HG02840 (cell line): ENCODE measurements at regions not wholly inside any gene's neighbourhood (a gene's known extent, or its start where the extent isn't known, plus 50 kb on each side); places are given as distances from the start of the nearest gene placed in this dataset.
A peak's percentile ranks its signal among the peaks of the same experiment; 100 is the strongest.

Experiments
- ATAC-seq: cut with Tn5 transposase; IDR thresholded peaks from one replicate; pipeline ENCODE4 v1.9.1; 2021; ENCODE audit warnings: mild to moderate bottlenecking, moderate library complexity, moderate number of reproducible peaks; ENCODE audit not compliant: unreplicated experiment, low FRiP score

DNA sequence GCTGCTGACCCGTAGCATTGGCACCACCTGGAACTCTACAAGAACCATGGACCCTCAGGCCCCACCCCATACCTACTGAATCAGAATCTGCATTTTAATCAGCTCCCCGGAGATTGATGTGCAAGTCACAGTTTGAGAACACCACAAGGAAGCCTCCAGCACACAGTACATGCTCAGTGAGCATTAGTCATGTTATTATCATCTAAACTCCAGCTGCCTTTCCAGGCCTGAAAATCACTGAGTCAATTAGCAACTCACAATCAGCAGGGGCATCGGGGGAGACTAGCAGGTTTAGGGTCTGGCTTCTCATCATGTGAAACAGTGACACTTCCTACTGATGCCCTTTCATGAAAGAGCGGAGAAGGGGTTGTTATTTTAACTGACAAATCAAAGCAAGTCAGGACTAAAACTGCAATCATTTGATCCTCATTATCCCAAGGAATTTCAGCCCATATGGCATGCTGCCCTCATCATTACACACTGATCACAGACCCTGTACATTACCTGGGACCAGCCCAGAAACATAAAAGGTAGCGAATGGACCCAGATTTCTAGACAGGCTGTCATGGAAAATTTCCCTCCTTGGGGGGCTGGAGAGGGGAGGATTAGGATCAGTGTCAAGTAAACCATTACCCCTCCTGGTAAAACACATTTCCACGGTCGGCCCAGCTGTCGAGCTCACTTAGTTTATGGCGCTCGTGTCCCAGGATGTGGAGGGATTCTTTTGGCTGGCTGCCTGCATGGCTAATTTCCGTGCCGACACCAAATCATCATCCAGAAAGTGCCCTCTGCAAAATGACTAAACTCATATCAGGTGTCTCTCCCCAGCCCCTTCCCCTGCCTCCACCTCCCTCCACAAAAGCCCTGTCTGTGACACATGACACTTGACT, 122.8 kb downstream of the PRLHR start:
- no peak for ATAC-seq

GRCh38 chr10:118471863-118472262, 123.6 kb downstream of the PRLHR start:
- ATAC-seq, result no peak

- no peak for ATAC-seq
These were observed 125.0 kb downstream of the PRLHR start for GRCh38 chr10:118470470-118470869.

- ATAC-seq, result no peak
These were observed 125.1 kb upstream of the FAM204A start for GRCh38 chr10:118467200-118467599.

DNA sequence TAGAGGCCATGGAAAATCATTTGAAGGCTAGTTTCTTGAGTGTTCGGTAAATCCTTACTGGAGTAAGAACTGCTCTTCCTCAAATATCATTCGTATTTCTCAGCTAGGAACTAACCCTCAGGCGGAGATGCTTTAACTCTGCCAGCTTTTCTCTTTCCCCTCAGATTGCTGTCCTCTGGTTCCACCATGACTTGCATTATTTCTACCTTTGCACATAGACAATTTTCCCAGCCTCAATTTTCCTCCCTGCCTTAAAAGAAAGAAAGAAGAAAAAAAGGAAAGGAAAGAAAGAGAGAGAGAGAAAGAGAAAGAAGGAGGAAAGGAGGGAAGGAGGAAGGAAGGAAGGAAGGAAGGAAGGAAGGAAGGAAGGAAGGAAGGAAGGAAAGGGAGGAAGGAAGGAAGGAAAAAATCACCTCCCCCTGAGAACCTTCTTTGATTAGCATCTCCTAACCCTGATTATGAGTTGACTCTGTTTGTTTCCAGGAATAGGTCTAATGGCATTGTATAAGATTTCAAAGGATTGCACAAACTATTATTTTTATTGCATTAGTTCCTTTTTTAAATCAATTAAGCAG, 123.3 kb upstream of the FAM204A start:
- ATAC-seq, result no peak

DNA sequence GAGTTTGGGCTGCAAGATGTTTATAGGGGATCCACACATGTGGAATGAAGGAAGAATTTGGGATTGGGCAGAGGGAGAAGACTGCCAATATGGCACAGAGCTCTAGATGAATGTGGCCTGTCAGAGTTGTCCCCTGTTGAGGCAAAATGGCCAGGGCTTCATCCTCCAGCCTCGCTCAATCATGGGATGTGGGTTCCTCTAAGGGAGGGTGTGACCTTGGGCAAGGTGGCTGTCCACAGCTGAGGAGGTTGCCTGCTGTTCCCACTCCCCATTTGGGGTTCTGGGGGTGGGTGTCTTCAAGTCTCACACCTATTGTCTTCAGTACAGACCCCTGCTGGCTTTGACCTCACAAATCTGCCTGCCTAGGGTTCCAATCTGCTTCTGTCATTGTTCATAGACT, 121.6 kb upstream of the FAM204A start:
- ATAC-seq, result no peak

DNA sequence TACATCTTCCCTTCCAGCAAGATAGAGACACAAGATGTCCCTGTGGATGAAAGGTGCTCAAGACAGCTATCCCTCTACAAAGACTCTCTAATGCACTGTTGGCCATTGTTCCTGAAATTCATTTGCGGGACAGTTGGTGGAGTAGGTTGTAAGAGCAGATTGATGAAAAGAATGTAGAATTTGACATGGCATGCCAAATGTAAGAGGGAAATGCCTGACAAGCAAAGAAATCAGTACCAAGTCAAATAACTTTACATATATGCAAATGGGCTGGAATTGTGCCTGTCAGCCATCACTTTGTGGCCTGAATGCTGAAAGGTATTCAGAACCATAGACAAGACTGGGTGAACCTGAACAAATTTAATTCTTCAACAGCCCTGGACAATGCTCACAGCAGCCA, 120.3 kb upstream of the FAM204A start:
- ATAC-seq, result no peak

DNA sequence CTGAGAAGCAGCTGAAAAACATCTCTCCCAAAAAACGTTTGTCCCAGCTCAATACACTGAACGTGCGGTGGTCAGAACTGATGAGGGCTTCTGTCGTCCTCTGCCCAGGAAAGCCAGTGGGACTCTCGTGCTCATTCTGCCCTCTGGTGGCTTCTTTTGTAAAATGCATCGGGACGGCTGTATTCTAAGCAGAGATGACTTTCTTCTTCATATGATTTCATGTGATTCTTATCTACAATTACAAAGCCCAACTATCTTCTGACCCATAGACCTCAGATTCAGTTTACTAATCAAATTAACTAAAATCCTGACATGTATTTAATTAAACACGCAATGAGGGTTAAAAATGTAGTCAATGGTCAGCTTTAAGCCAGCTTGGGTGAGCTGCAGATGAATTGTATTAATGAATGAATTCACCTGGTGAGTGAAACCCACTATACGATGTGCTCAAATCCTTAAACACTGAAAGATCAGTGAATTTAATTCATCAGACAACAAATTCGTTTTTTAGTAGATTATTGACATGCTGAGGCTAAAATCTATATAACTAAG, 117.6 kb upstream of the FAM204A start:
- peak; percentile 73 for ATAC-seq

GRCh38 chr10:118458957-118459641, 117.0 kb upstream of the FAM204A start:
- no peak for ATAC-seq

DNA sequence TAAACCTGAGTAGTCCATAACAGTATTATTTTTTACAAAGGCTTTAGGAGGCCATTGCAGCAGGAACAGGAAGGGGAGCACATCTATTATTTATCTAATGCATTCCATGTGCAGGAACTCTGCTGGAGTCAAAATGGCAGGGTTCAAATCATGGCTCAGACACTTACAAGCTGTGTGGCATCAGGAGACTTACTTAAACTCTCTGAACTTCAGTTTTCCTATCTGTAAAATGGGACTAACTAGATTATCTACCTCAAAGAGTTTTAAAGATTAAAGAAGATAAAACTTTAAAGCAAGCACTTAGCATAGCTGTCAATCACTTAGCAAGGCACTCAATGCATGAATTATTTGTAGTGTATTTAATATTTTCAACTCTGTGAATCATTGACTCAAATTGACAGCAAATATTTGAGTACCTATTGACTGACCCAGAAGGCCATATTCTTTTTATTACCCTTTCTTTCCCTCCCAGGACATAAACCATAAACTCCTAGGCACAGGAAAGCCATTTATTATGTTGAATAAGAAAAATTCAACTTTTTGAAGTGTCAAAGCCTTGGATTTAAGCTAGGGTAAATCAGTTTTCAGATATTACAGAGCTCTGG, 115.8 kb upstream of the FAM204A start:
- ATAC-seq, result no peak

DNA sequence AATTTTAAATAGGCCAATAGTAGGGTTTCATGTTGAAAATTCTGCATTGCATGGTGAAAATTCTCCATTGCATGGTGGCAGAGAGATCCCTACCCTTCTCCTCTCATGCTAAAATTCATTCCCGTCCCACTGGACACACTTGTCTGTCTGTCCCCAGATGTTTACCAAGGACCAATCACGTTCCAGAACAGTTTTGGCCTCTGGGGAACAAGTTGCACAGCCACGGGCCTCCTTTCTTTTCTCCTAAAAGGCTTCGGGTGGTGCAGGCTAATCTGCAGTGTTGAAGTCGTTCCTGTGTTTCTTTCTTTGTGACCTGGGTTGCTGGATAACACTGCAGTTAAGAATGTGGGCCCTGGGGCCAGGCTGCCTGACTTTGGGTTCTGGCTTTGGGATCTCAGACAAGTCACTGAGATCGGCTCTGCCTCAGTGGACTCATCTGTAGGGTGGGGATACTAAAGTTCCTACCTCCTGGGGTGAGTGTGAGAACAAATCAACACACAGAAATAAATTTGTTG, 113.1 kb upstream of the FAM204A start:
- no peak for ATAC-seq

DNA sequence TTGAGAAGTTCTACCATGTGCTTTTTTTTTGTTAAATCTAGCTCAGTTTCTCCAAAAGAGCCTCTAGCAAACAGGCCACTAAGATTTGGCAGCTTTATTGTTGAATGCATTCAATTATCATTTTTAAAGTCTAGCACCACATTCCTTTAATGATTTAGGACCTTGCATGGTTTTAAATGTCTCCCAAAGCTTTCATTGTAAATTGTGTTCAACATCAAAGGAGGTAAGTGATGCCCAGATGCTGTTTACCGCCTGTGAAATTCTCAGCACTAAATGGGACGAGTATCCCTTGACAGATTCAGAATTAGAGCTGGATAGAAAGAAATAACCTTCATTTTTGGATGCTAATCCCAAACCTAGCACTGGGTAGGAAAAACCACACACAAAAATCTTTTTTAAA, 112.1 kb upstream of the FAM204A start:
- no peak for ATAC-seq

DNA sequence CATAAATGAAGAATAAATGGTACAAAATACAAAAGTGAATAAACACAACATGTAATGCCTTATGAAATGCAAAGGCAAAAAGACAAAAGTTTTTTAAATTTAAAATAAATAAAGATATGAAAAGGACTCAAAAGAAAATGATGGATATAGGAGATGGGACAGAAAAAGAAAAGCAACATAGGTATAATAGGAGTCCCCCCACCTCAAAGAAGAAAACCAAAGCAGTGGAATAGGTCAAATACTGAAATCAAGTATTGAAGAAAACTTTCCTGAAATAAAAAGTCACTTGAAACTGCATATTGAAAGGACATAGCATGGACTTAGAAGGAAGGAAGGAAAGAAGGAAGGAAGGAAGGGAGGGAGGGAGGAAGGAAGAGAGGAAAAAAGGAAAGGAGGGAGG, 110.0 kb upstream of the FAM204A start:
- no peak for ATAC-seq

GRCh38 chr10:118449521-118449920, 107.4 kb upstream of the FAM204A start:
- no peak for ATAC-seq

DNA sequence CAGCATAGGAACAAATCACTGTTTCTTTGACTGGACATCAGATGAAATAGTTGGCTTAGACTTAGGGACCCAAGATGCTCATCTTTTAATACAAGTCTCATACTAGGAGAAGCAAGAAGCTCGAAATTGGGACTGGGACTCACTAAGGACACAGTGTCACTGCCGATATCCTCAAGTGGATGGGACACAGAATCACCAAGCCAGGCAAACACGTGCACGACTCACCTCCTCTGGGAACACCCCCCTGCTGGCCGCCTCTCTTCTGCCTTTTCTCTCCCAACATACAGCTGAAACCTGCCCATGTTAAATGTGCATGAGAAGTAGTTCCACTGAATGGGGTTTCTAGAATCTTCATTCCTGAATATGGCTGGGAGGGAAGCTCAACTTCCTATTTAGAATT, 106.6 kb upstream of the FAM204A start:
- ATAC-seq, result no peak

DNA sequence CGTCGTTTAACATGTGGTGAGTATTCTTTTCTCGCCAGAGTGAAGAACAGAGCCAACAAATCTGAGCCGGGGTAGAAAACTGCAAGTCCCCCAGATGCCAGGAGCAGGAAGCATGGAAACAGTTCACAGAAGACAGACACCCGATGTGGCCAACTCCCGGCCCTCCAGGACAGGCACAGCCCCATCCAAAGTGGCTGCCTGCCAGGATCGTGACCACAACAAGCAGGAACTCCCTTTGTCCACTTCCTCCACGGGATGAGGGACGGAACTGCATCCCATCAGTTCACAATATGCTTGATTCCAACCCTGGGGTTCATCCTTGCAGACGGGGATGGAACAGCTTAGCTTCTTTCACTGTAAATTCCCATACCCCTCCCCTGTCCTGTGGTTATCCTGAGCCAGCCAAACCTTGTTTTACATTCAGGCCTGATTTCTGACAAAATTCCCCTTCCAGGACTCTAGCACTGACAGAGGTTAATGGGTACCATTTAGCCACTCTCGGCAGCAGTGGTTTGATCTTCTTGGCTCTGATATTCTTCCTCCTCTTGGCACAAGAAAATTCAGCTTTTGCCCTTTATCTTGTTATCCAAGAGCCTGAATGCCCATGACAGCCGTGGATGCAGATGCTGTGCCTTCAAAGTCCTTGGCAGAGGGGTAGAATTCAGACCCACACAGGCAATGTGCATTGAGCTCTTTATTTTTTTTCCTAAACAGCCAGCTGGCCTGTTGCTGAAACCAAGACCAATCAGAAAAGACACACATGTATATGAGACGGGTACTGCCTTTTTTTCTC, 105.5 kb upstream of the FAM204A start:
- no peak for ATAC-seq

- no peak for ATAC-seq
These were observed 103.4 kb upstream of the FAM204A start for GRCh38 chr10:118445535-118445934.

- no peak for ATAC-seq
These were observed 101.9 kb upstream of the FAM204A start for GRCh38 chr10:118444069-118444468.

- no peak for ATAC-seq
These were observed 99.9 kb upstream of the FAM204A start for GRCh38 chr10:118442032-118442431.

GRCh38 chr10:118439824-118440223, 97.7 kb upstream of the FAM204A start:
- ATAC-seq, result no peak
